Transverse colon (tissue), 4 donors: ENCODE measurements at regions not wholly inside any gene's neighbourhood (a gene's known extent, or its start where the extent isn't known, plus 50 kb on each side); places are given as distances from the start of the nearest gene placed in this dataset.
A peak's percentile ranks its signal among the peaks of the same experiment; 100 is the strongest.

Experiments used
- DNase-seq: peaks from one replicate; pipeline ENCODE4 v3.0.0-alpha.2; 2019
- H3K27ac ChIP-seq, 4 donors: fragments of 200-600 bp; sonication (generic); 2 replicates each; pipeline ENCODE4 v1.5.1; 2016 to 2018; ENCODE audit warnings: inconsistent platforms in 4 of 4
- H3K27me3 ChIP-seq: fragments of 200-600 bp; sonication (generic); 2 replicates; pipeline ENCODE4 v1.5.1; 2017; ENCODE audit warnings: inconsistent platforms
- H3K36me3 ChIP-seq, 4 donors: fragments of 200-600 bp; sonication (generic); 2 replicates each; pipeline ENCODE4 v1.5.1; 2017 to 2019; ENCODE audit warnings: inconsistent platforms in 4 of 4
- H3K4me1 ChIP-seq, 4 donors: fragments of 200-600 bp; sonication (generic); 2 replicates each; pipeline ENCODE4 v1.5.1; 2017 to 2020; ENCODE audit warnings: inconsistent platforms in 4 of 4
- H3K4me3 ChIP-seq, 4 donors: fragments of 200-600 bp; sonication (generic); 1 replicate in 1 of 4; 2 replicates in 3 of 4; pipeline versions ENCODE4 v1.5.1 to v1.6.1; 2017 to 2019; ENCODE audit warnings: inconsistent platforms in 4 of 4
- H3K9me3 ChIP-seq, 2 donors: fragments of 200-600 bp; sonication (generic); 2 replicates each; pipeline ENCODE4 v1.5.1; 2017 to 2019; ENCODE audit warnings: inconsistent platforms in 2 of 2
- CTCF ChIP-seq, 5 experiments: fragments of 200-600 bp in 3 of 5; fragments of 450-650 bp in 2 of 5; sonication (generic) in 3 of 5; IDR thresholded peaks; 1 replicate in 2 of 5; 2 replicates in 3 of 5; pipeline ENCODE4 v1.5.1; 2016 to 2017; ENCODE audit warnings: antibody characterized with exemption in 5 of 5, inconsistent platforms in 3 of 5, mild to moderate bottlenecking in 2 of 5, moderate library complexity in 1 of 5
- EP300 ChIP-seq: sonication (generic); formaldehyde crosslinking; IDR thresholded peaks from one replicate; pipeline ENCODE4 v1.6.1; 2017; ENCODE audit warnings: antibody characterized with exemption, low read depth
- POLR2A ChIP-seq: fragments of 450-650 bp; IDR thresholded peaks from one replicate; pipeline ENCODE4 v1.6.1; 2016; ENCODE audit warnings: antibody characterized with exemption, mild to moderate bottlenecking, moderate library complexity
- POLR2AphosphoS5 ChIP-seq, 3 donors: sonication (generic); formaldehyde crosslinking; IDR thresholded peaks; one replicate each; pipeline ENCODE4 v1.6.1; 2016; ENCODE audit warnings: antibody characterized with exemption in 3 of 3
- WGBS, 2 donors: methylation state at CpG; one replicate each; pipeline ENCODE4 v1.1.5; 2018; ENCODE audit warnings: low coverage in 1 of 2; 5-methylcytosine and 5-hydroxymethylcytosine counted together
- in situ Hi-C, 4 donors: fragments of 200-750 bp; cut with MboI; loops; one replicate each; pipeline versions ENCODE4 v1.15.0 to v1.15.1; 2017; ENCODE audit warnings: low sequenced_read_pairs in 3 of 4, low pct_ligation_motif_present in 1 of 4, low pct_unique_long_range_greater_than_20kb in 1 of 4
- intact Hi-C: fragments of 100-400 bp; cut with DNase I; formaldehyde crosslinking; loops from one replicate; pipeline ENCODE4 v1.15.1; 2023; ENCODE audit warnings: low total_unique reads

- intact Hi-C loops (no loop called here), in situ Hi-C loops (no loop called here)
- Histone ChIP-seq H3K4me1 (no peaks in the 10 kb centered on the region), H3K36me3 (no peaks in the 10 kb centered on the region), H3K4me3 (no peak overlapping the region), H3K27ac (no peak overlapping the region), H3K9me3 (no peaks in the 10 kb centered on the region), H3K27me3 (no peaks in the 10 kb centered on the region)
- 66 to 77% methylated on average over 5 of the region's 5 CpGs for WGBS, 2 donors
- no peak for DNase-seq
- TF ChIP-seq POLR2A (no peak), CTCF (IDR thresholded peaks at IDR 0.05) (no peak), EP300 (no peak), POLR2AphosphoS5 (IDR thresholded peaks at IDR 0.05) (no peak)
Measured at GRCh38 chr11:33635161-33635560, 65.5 kb downstream of the C11orf91 start.

- no peak for TF ChIP-seq CTCF (IDR thresholded peaks at IDR 0.05)
- TF ChIP-seq POLR2AphosphoS5 (IDR thresholded peaks at IDR 0.05) = no peak
- no peak for TF ChIP-seq POLR2A
- TF ChIP-seq EP300 = no peak
- no peaks in the 10 kb centered on the region for H3K9me3 ChIP-seq
- no peak overlapping the region for H3K4me3 ChIP-seq
- DNase-seq = no peak
- H3K27me3 ChIP-seq = no peaks in the 10 kb centered on the region
- no peaks in the 10 kb centered on the region for H3K36me3 ChIP-seq
- intact Hi-C loops (no loop called here), in situ Hi-C loops (no loop called here)
- WGBS, 2 donors = 69% methylated on average over 7 of the region's 7 CpGs; no CpG with 5 or more reads in 1 of the 2 donors
- H3K27ac ChIP-seq = no peak overlapping the region
- no peaks in the 10 kb centered on the region for H3K4me1 ChIP-seq
Measured at GRCh38 chr11:33634291-33634834, 66.3 kb downstream of the C11orf91 start.

GRCh38 chr11:33633251-33634003 is 67.2 kb downstream of the C11orf91 start:
- Histone ChIP-seq H3K27me3 (no peaks in the 10 kb centered on the region), H3K4me1 (no peaks in the 10 kb centered on the region), H3K9me3 (no peaks in the 10 kb centered on the region), H3K36me3 (no peaks in the 10 kb centered on the region), H3K4me3 (no peak overlapping the region), H3K27ac (no peak overlapping the region)
- TF ChIP-seq EP300 (no peak), CTCF (IDR thresholded peaks at IDR 0.05) (no peak), POLR2AphosphoS5 (IDR thresholded peaks at IDR 0.05) (no peak), POLR2A (no peak)
- WGBS, 2 donors = 51 to 58% methylated on average over 11 to 15 of the region's 15 CpGs
- intact Hi-C loops = no loop called here
- in situ Hi-C loops = no loop called here
- peak; percentile 23 for DNase-seq

- Histone ChIP-seq H3K4me1 (no peaks in the 10 kb centered on the region), H3K27me3 (no peaks in the 10 kb centered on the region), H3K36me3 (no peaks in the 10 kb centered on the region), H3K9me3 (no peaks in the 10 kb centered on the region), H3K4me3 (no peak overlapping the region), H3K27ac (no peak overlapping the region)
- TF ChIP-seq EP300 (no peak), POLR2A (no peak), POLR2AphosphoS5 (IDR thresholded peaks at IDR 0.05) (no peak), CTCF (IDR thresholded peaks at IDR 0.05) (no peak)
- intact Hi-C loops = no loop called here
- 79 to 80% methylated on average over 3 to 5 of the region's 5 CpGs for WGBS, 2 donors
- in situ Hi-C loops = no loop called here
- DNase-seq = no peak
Measured at GRCh38 chr11:33631749-33632091, 68.9 kb downstream of the C11orf91 start.
